ENCODE measurements at regions not wholly inside any gene's neighbourhood (a gene's known extent, or its start where the extent isn't known, plus 50 kb on each side); places are given as distances from the start of the nearest gene placed in this dataset.

DNA sequence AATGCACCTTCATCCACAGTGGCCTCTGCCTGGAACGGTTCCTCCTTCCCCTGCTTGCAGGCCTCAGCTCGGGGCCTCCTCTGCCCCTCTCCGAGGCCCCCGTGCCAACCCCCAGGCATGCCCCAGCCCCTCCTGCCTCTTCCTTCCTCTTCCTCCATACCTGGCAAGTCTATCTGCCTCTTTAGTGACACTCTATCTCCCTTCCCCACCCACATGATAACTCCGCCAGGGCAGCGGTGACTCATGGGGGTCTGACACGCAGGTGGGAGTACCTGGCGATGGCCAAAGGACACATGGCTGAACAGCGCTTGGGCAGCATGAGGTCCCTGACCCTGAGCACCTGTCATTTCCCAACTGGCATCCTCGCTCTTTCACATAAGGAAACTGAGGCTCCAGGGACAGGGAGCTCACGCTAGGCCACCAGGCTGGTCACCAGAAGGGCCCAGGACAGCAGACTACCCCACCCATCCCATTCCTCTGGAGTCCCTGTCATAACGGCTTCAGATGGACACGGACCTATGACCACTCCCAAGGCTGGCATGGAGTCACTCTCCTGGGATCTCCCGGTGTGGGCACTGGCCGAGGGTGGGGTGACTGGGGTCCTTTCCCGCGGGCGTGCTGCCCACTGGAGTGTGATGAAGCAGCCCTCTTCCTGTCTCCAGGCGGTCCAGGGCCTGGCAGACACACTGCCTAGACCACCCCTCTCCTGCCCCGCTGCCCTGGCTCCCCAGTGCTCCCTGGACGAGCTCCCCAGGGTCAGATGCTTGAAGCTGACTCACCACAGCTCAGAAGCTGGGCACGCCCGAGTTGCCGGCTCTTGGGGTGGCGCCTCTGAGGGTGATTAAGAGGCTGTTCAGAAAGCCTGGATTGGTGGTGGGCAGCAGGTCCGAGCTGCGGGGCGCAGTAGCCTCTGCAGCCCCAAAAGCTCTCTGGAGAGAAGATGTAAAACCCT is 100.6 kb downstream of the ENGASE start:
- DNase-seq (ENCODE audit: low read depth in 2 of 2): no peak

GRCh38 chr17:79174193-79174765 is 99.7 kb downstream of the ENGASE start:
- DNase-seq (ENCODE audit: low read depth in 2 of 2): no peak

DNA sequence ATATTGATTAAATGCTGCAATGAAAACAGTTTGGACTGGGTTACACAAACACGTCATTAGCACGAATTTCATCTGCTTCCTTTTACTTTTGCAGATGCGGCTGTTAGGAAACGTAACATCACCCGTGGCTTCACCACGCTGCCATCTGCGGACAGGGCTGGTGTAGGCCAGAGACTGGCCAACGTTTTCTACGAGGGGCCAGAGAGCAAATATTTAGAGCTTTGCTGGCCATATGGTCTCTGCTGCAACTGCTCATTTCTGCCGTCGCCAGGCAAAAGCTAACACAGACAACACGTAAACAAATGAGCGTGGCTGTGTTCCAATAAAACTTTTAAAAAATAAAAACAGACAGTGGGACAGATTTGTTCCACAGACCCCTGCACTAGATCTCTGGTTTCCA is 96.6 kb downstream of the ENGASE start:
- no peak for DNase-seq (ENCODE audit: low read depth in 2 of 2)

DNA sequence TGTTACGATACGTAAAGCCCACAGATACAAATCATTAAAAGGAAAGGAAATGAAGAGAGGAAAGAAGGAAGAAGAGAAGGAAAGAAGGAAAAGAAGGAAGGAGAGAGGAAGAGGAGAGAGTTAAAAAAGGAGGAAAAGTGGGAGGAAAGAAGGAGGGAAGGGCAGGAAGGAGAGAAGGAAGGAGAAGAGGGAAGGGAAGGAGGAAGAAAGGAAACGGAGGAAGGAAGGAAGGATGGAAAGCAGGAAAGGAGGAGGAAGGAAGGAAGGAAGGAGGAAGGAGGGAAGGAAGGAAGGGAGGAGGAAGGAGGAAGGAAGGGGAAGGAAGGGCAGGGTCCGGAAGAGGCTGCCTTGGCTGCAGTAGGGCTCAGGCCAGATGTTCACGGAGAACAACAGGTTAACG is 95.2 kb downstream of the ENGASE start:
- no peak for DNase-seq (ENCODE audit: low read depth in 2 of 2)

DNA sequence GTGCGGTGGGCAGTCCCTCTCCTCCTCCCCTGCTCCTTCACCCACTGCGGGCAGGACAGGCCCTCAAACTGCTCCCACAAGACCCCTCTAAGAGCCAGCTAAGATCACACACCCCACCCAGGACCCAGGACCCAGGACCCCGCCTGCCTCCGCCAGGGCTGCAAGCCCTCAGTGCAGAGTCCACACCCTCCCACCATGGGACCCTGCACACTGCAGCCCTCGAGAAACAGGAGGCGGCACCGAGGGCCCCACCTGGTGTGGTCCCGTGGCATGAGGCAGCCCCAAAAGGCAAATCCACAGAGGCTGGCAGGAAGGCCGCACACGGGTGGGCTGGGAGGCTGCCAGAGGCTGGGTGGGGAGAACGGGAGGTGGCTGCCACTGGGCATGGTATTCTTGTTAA is 94.7 kb downstream of the ENGASE start:
- no peak for DNase-seq (ENCODE audit: low read depth in 2 of 2)

GRCh38 chr17:79168486-79169055 is 93.9 kb downstream of the ENGASE start:
- DNase-seq (ENCODE audit: low read depth in 2 of 2): no peak

DNA sequence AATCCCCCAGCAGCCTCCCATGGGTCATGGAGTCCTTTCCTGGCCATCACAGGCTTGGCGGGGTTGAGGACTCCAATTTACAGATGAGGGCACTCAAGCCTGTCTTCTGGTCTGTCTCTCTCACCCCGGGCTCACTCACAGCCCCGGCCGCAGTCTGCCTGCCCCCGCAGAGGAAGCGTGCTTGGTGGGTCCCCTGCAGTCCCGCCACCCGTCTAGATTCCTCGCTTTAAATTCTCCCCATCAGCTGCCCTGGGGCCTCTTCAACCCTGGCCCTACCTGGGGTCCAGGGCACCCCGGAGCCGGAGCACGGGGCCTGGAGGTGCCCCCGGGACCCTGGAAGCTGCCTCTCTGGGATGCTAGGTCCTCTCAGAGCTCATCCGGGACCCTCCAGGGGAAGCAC is 92.9 kb downstream of the ENGASE start:
- no peak for DNase-seq (ENCODE audit: low read depth in 2 of 2)

GRCh38 chr17:79165756-79166473 is 91.3 kb downstream of the ENGASE start:
- DNase-seq (ENCODE audit: low read depth in 2 of 2): no peak

DNA sequence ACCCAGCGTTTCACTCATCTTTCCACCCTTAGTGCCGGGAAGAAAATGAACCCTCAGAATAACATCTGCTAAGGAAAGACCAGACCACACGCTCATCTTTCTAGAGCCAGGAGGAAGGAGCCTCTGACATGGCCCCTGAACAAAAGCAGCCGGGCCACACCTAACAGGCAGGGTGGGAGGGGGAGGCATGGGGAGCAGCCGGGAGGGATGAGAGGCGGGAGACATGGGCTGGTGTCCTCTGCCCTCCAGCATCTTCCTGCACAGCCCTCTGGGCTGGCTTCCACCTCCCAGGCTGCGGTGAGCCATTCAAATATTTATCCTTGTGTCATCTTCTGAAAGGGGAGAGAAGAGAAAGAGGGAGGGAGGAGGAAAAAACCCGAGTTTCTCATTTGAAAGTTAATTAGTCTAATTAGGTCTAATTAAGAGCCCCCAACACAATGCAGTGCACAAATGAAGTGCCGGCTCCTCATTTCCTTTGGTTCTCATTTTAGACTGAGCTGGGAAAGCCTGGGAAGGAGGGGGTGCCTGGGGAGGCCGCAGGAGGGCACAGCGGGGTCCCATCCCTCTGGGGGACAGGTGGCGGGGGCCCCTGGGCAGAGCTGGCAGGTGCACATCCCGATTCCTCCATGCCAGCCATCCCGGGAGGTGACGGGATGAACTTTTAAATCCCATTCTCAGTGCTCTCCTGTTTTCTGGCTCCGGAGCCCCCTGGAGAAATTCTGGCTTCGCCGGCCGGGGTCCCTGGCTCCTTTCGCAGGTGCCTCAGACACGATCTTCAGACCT is 90.5 kb downstream of the ENGASE start:
- DNase-seq (ENCODE audit: low read depth in 2 of 2): no peak

DNA sequence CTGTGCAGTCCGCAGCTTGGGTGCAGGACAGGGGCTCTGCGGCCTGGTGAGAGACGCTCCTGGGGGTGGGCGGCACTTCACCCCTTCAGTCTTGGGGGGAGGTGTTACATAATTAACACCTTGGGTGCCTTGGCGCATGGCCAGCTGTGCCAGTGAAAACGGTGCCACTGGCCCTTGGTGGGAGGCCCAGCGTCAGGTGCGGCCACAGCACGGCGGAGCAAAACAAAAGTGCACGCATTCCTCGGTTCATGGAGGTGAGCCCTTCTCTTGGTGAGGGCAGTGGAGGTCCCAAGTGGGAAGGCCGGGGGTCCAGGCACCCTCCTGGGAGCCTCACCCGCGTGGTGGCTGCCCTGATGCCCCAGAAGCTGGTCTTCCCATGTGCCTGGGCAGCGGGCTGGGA is 89.8 kb downstream of the ENGASE start:
- DNase-seq (ENCODE audit: low read depth in 2 of 2): no peak

DNA sequence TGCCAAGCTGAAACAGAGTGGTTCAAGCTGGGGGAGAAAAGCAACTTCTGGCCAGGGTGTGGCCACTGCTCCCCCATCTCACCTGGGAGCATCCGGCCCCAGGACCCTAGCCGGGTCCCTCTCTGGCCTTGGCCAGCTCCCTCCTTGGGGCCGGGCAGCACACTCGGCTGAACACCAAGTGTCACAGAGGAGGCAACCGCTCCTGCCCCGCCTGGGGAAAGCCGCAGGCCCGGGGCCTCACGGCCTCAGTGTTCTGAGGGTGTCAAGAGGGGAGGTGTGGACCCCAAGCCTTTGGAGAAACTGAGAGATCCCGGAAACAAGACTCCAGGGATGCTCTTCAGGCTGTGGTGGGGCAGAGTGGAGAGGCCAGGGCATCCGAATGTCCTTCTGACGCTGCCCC is 88.4 kb downstream of the ENGASE start:
- no peak for DNase-seq (ENCODE audit: low read depth in 2 of 2)

- DNase-seq (ENCODE audit: low read depth in 2 of 2): no peak
Observed at GRCh38 chr17:79162012-79162963, 87.7 kb downstream of the ENGASE start.

DNA sequence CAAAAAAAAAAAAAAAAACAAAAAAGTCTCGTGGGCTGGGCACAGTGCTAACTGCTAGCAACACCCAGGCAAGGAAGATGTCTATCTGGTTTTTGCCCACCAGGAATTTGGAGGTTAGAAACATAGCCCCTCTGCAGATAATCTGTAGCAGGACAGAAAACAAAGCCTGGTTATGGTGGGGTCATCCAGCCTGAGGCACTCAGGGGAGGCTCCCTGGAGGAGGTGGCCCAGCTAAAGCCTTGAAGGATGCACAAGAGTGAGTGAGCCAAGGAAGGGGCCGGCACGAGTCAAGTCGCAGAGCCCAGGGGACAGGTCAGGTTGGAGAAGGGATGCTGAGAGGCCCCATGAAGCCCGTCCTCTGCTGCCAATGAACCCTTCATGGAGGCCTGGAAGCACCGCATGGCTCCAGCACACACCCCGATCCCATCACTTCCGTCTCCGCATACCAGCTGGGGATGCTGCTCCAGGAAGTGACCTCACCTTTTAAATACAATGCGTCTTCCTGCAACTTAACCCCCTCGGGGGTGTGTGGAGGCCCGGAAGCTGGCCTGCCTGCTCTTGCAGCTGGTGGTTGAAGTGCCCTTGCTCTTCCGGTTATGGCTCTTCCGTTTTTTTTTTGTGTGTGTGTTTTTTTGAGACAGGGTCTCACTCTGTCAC is 86.5 kb downstream of the ENGASE start:
- no peak for DNase-seq (ENCODE audit: low read depth in 2 of 2)

DNA sequence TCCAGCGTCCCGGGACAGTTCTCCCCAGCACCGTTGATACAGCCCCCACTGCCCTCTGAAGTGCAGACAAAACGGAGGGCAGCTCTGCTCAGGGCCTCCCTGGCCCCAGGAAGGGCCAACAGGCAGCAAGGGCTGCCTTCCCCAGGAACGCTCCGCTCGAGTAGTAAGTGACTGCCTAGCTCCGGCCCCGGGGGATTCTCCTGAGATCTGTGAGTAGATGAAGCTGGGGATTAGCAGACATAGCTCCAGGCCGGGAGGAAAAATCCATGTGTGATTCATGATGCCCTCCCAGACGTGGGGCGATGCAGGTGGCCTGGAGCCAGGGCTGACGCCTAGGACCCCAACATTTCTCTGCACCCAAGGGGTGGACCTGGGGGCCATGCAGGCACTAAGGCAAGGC is 85.3 kb downstream of the ENGASE start:
- no peak for DNase-seq (ENCODE audit: low read depth in 2 of 2)

DNA sequence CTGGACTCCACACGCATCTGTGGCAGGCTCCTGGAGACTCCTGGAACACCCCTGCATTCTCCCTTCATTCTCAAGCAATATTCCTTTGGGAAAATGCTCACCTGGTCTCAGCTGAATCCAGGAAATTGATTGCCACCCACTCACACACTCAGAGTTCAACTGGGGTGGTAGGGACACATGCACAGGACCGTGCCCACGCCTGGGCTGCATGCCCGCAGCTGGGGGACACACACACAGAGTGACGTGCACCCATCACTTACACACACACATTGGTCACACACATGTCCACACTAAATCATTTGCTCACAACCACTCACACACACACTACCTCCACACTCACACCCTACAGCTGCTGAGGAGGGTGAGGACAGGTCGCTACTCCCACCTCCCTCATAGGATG is 84.8 kb downstream of the ENGASE start:
- no peak for DNase-seq (ENCODE audit: low read depth in 2 of 2)

DNA sequence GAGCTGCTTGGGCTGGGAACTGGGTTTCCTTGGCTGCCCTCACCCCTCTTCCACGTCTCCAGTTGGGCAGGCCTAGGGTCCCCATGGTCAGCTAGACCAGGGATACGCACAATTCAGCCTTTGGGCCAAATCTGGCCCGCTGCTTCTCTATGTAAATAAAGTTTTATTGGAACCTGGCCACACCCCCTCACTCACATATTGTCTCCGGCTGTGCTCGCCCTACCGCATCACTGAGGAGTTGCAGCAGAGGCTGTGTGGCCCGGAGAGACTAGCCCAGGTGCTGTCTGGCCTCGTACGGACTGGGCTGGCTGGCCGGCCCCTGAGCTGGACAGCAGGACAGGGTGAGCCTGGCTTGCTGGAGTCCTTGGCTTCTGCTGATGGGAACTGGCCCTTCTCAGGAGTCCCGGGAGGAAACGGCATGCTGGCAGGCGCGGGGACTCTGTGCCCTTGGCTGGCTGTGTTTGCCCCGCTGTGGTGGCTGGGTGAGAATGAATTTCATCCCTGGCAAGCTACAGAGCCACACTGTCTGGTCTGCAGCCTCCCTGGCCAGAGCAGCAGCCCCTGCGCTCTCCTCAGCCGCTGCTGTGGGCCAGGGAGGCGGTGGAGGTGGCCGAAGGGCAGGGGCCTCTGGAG is 82.0 kb downstream of the ENGASE start:
- DNase-seq (ENCODE audit: low read depth in 2 of 2): no peak

DNA sequence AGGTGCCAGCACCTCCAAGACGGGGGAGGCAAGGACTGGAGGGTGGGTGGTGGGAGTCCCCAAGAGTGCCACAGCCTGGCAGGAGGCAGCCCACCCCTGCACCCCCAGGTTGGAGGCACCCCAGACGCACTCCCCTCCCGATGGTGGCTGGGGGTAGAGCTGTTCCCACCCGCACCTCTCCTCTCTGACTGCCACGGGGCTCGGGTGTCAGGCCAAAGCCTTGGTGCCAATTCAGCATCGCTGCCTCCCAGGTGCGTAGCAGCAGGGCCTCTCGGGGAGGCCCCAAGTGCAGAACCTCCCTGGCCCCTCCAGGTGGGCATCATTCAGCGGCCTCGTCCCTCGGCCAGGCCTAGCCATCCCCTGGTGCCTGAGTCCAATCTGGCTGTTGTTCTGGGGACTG is 81.1 kb downstream of the ENGASE start:
- DNase-seq (ENCODE audit: low read depth in 2 of 2): no peak

DNA sequence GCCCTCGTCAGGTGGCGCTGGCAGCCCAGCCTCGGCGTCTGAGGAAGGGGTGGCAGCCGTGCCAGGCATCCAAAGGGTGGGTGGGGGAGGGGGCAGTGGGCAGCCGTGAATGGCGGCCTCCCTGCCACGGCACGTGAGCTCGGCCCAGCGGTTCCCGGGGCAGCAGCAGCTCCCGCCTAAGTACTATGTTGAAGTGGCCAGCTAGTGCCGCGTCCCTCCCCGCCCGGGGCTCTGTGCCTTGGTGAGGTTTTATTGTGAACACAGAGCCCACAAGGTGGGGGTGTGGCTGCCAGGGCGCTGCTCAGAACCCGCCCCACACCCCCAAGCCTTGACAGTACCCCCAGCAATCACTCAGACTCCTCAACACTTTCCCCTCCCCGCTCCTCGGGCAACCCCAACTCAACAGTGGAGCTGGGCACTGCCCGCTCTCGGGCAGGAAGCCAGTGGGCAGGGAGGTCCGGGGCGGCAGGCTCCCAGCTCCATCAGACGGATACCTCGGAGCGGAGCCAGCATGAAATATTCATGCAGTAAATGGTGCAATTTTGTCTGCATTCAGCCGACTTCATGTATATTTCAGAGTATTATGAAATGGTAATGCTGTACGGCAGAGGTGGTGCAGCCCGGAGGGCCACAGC is 80.4 kb downstream of the ENGASE start:
- DNase-seq (ENCODE audit: low read depth in 2 of 2): no peak

- DNase-seq (ENCODE audit: low read depth in 2 of 2): no peak
Observed at GRCh38 chr17:79154446-79154845, 79.8 kb downstream of the ENGASE start.
